ACC112 (cell line): ENCODE measurements at regions not wholly inside any gene's neighbourhood (a gene's known extent, or its start where the extent isn't known, plus 50 kb on each side); places are given as distances from the start of the nearest gene placed in this dataset.

Experiments used
- H2AFZ ChIP-seq: fragments of 200-600 bp; sonication (generic); one replicate; pipeline ENCODE4 v1.6.0; 2017; ENCODE audit warnings: antibody characterized with exemption, low read length; ENCODE audit not compliant: unreplicated experiment
- H3K27ac ChIP-seq: fragments of 200-600 bp; sonication (generic); 2 replicates; pipeline ENCODE4 v1.5.1; 2014; ENCODE audit warnings: low read depth, mild to moderate bottlenecking, antibody characterized with exemption, low read length, moderate library complexity
- H3K27me3 ChIP-seq: fragments of 200-600 bp; sonication (generic); 2 replicates; pipeline ENCODE4 v1.6.1; 2014; ENCODE audit warnings: mild to moderate bottlenecking, antibody characterized with exemption, low read length, moderate library complexity, mixed read lengths; ENCODE audit not compliant: insufficient read depth
- H3K36me3 ChIP-seq: fragments of 200-600 bp; sonication (generic); 2 replicates; pipeline ENCODE4 v1.6.1; 2016; ENCODE audit warnings: mild to moderate bottlenecking, antibody characterized with exemption, low read length, moderate library complexity, mixed read lengths; ENCODE audit not compliant: insufficient read depth
- H3K4me1 ChIP-seq: fragments of 200-600 bp; sonication (generic); one replicate; pipeline ENCODE4 v1.6.1; 2016; ENCODE audit warnings: low read length, mixed read lengths; ENCODE audit not compliant: insufficient read depth, unreplicated experiment, control insufficient read depth
- H3K4me3 ChIP-seq: fragments of 200-600 bp; sonication (generic); 2 replicates; pipeline ENCODE4 v1.5.1; 2014; ENCODE audit warnings: mild to moderate bottlenecking, low read depth, low read length
- H3K79me2 ChIP-seq: fragments of 200-600 bp; sonication (generic); one replicate; pipeline ENCODE4 v1.6.0; 2016; ENCODE audit warnings: low read length; ENCODE audit not compliant: control insufficient read depth, unreplicated experiment, insufficient read depth

GRCh38 chr2:40043641-40044040, 264.6 kb upstream of the THUMPD2 start:
- Histone ChIP-seq H3K4me1 (peaks cover 13% of the 10 kb centered on the region), H3K27me3 (no peaks in the 10 kb centered on the region), H3K27ac (no peak overlapping the region), H3K36me3 (no peaks in the 10 kb centered on the region), H3K4me3 (no peak overlapping the region), H2AFZ (no peak overlapping the region), H3K79me2 (no peaks in the 10 kb centered on the region)

- H3K27me3 ChIP-seq: no peaks in the 10 kb centered on the region
- no peak overlapping the region for H3K4me3 ChIP-seq
- H3K36me3 ChIP-seq: no peaks in the 10 kb centered on the region
- no peak overlapping the region for H2AFZ ChIP-seq
- H3K4me1 ChIP-seq: peaks cover 13% of the 10 kb centered on the region
- H3K27ac ChIP-seq: no peak overlapping the region
- H3K79me2 ChIP-seq: no peaks in the 10 kb centered on the region
Measured at GRCh38 chr2:40043191-40043590, 264.1 kb upstream of the THUMPD2 start.

- no peaks in the 10 kb centered on the region for H3K36me3 ChIP-seq
- no peak overlapping the region for H2AFZ ChIP-seq
- no peaks in the 10 kb centered on the region for H3K27me3 ChIP-seq
- H3K79me2 ChIP-seq: no peaks in the 10 kb centered on the region
- no peak overlapping the region for H3K4me3 ChIP-seq
- H3K27ac ChIP-seq: no peak overlapping the region
- H3K4me1 ChIP-seq: peaks cover 13% of the 10 kb centered on the region
Measured at GRCh38 chr2:40041422-40042382, 262.6 kb upstream of the THUMPD2 start.

- Histone ChIP-seq H3K4me1 (peaks cover 13% of the 10 kb centered on the region), H3K27ac (no peak overlapping the region), H3K36me3 (no peaks in the 10 kb centered on the region), H3K79me2 (no peaks in the 10 kb centered on the region), H3K4me3 (no peak overlapping the region), H2AFZ (no peak overlapping the region), H3K27me3 (no peaks in the 10 kb centered on the region)
Measured at GRCh38 chr2:40039549-40039948, 260.5 kb upstream of the THUMPD2 start.

- H3K4me1 ChIP-seq: peaks cover 16% of the 10 kb centered on the region
- no peak overlapping the region for H2AFZ ChIP-seq
Measured at GRCh38 chr2:40038646-40039045, 259.6 kb upstream of the THUMPD2 start.

GRCh38 chr2:40037303-40037702, 258.2 kb upstream of the THUMPD2 start:
- no peaks in the 10 kb centered on the region for H3K79me2 ChIP-seq
- no peak overlapping the region for H3K4me3 ChIP-seq
- H3K4me1 ChIP-seq: peaks cover 26% of the 10 kb centered on the region
- no peaks in the 10 kb centered on the region for H3K27me3 ChIP-seq
- H3K27ac ChIP-seq: no peak overlapping the region
- no peaks in the 10 kb centered on the region for H3K36me3 ChIP-seq
- no peak overlapping the region for H2AFZ ChIP-seq

More at GRCh38 chr2:40038646-40039045, 259.6 kb upstream of the THUMPD2 start:
- H3K79me2 ChIP-seq: no peaks in the 10 kb centered on the region
- no peaks in the 10 kb centered on the region for H3K27me3 ChIP-seq
- H3K36me3 ChIP-seq: no peaks in the 10 kb centered on the region
- no peak overlapping the region for H3K4me3 ChIP-seq
- no peak overlapping the region for H3K27ac ChIP-seq

GRCh38 chr2:40036241-40036640, 257.2 kb upstream of the THUMPD2 start:
- H3K4me1 ChIP-seq: peaks cover 24% of the 10 kb centered on the region
- no peak overlapping the region for H2AFZ ChIP-seq
- H3K27ac ChIP-seq: no peak overlapping the region
- no peaks in the 10 kb centered on the region for H3K79me2 ChIP-seq
- H3K27me3 ChIP-seq: no peaks in the 10 kb centered on the region
- H3K4me3 ChIP-seq: no peak overlapping the region
- no peaks in the 10 kb centered on the region for H3K36me3 ChIP-seq

- Histone ChIP-seq H3K79me2 (no peaks in the 10 kb centered on the region), H3K27ac (0 out of 2 replicates have a peak overlapping the region, but pooled peaks have one; percentile 36), H3K4me1 (peaks cover 29% of the 10 kb centered on the region), H2AFZ (no peak overlapping the region), H3K36me3 (no peaks in the 10 kb centered on the region), H3K4me3 (no peak overlapping the region), H3K27me3 (no peaks in the 10 kb centered on the region)
Measured at GRCh38 chr2:40034801-40035200, 255.7 kb upstream of the THUMPD2 start.

- Histone ChIP-seq H3K27me3 (no peaks in the 10 kb centered on the region), H3K36me3 (no peaks in the 10 kb centered on the region), H3K79me2 (no peaks in the 10 kb centered on the region), H3K4me3 (no peak overlapping the region), H3K27ac (peak overlapping the region; percentile 80), H2AFZ (no peak overlapping the region), H3K4me1 (peaks cover 32% of the 10 kb centered on the region)
Measured at GRCh38 chr2:40034198-40034597, 255.1 kb upstream of the THUMPD2 start.

GRCh38 chr2:40033781-40034180, 254.7 kb upstream of the THUMPD2 start:
- Histone ChIP-seq H3K36me3 (no peaks in the 10 kb centered on the region), H3K79me2 (no peaks in the 10 kb centered on the region), H3K27ac (peak overlapping the region; percentile 80), H3K4me3 (no peak overlapping the region), H2AFZ (no peak overlapping the region), H3K4me1 (peaks cover 32% of the 10 kb centered on the region), H3K27me3 (no peaks in the 10 kb centered on the region)
